NCI-H128 (cell line): ENCODE measurements at regions not wholly inside any gene's neighbourhood (a gene's known extent, or its start where the extent isn't known, plus 50 kb on each side); places are given as distances from the start of the nearest gene placed in this dataset.

Experiments
- DNase-seq: peaks from one replicate; lab custom pipeline; 2025; ENCODE audit not compliant: unreplicated experiment; lab: John Stamatoyannopoulos, UW

DNA sequence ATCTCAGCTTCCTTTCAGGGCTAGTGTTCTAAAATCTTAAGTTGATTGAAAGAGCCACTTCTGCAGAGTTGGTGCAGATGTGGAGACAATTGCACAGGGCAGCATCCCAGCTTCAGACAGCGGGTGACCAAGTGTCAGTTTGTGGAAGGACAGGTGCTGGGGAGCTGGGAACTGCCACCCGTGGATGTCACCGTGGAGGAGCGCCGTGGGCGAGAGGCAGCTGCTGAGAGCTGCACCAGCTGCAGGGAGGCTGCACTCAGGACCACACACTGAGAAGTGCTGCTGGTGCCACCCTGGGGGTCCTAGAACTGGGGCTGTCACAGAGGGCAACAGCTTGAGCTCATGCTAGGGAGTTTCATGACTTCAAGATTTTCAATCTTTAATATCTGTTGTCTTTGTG lies 543.0 kb upstream of the FZD8 start:
- no peak for DNase-seq

DNA sequence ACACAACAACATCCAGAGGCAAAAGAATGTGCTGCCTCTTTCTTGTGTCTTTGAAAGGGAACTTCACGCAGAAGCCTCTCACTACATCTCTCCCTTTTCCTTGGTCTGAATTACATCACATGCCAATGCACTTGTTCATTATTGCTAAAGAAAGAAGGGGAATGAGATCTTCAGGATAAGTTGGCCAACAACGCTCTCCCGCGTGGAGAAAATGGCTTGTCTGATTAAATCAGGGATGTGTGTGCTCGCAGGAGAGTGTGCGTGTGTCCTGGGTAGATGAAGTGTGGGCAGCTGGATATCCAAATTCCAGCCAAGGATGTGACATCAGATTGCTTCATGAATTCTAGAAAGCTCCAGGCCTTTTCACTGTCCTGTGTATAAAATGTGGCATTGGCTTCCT lies 541.6 kb upstream of the FZD8 start:
- DNase-seq: no peak

DNA sequence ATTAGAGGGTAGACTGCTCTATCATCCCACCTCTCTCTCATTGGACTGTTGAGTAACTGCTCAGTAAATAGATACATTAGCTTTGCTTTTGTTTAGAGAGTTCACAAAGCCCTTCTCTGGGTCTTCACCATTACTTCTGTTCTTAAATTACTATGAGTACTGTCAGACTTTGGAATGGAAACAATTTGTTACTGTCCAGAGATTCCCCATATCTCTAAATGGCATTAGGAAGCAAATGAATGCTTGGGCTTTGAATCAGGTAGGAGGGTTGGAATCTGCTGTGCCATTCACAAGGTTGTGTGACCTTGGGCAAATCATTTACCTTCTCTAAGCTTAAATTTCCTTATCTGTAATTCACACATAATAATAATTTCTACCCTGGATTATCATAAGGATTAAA lies 541.0 kb upstream of the FZD8 start:
- no peak for DNase-seq

DNA sequence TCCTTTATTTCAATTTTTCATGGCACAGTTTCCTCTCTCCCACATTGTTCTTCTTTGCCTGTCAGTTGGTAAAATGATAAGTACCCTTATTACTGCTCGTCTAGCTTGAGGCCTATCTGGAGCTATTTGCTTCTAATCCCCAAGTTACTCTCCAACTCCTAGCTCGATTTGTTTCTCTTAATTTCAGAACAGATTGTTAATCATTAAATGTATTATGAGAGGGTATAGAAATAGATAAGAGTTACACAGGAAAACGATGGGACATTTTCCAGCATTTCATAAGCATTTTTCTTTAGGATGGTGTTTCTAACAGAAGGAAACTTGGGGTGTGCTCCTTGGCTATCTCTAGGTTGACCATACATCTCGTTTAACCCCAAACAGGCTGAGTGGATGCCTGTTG lies 540.5 kb upstream of the FZD8 start:
- DNase-seq: no peak

DNA sequence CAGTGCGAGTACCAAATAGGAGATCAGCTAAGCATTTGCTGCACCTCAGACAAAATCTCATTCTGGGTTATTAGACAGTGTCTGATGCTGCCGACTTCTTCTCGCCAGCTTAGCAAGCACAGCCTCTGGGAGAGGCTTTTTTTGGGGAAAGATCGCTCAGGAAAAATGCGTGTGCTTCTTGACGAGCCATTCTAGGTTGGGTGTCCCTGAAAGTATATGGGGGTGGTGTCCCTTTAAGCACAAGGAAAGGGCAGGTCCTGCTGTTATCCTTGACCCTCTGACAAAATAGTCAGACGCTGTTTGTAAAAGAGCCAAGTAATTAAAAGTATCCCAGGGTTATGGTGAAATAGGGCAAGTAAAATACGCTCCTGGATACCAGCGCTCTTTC lies 540.1 kb upstream of the FZD8 start:
- no peak for DNase-seq

DNA sequence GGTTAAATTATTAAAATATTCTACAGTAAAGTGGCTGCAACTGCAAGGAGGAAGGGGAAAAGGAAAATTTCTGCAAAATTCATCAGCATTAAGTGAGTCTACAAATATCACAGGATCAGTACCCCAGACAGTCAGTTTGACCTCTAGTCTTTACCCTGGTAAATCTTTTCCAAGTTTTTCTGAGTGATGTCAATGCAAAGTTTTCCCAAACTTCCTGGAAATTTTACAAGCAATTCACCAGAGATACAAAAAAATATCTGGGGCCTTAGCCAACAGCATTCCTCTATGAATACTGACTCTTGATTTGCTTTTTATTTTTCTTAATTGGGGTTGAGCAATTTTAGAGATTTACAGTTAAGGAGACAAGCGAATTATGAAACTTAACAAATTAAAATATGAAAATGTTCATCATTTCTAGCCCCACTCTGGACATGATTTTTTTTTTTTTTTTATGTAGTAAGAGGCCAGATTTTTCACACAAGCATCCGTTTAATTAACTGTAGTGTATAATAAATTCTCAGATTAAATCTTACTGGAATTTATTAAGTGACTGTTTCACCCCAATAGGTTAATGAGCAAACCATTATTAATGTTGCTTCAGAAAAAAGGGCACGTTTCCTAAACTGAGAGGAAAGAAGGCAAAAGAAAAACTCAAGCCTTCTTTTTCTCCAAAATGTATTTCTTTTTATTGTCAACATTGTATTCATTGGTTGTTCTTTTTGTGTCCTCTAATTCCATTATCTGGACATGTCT lies 539.5 kb upstream of the FZD8 start:
- DNase-seq: no peak

DNA sequence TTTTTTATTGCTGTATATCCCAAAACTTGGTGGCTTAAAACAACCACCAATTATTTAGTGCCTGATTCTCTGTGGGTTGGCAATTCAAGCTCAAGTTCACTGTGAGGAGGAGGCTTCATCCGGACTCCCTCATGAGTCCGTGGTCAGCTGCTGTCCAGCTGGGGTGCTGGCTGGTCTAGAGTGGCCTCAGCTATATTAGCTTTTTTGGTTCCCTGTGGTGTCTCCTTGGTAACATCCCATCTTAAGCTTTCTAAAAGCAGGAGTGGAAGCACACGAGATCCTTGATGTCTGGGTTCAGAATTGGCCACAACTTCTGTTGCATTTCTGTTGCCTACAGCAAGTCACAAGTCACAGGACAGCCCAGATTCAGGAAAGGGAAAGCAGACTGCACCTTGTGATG lies 536.5 kb upstream of the FZD8 start:
- DNase-seq: no peak

DNA sequence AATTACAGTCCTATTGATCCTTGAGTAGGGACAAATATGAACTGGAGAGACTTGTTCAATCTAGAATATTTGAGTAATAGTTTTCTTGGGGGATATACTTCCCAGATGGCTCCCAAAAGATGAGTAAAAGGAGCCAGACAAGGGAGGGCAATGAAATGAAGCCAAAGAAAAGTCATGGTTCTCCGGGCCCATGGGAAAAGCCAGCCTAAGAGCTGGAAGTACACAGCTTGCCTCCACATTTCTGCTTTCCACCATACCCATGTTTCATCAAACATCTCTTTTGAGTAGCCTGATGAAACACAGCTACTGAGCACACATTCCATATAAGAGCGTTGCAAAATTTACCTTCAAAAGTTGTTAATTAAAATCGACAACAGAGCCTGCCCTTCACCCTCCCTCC lies 535.0 kb upstream of the FZD8 start:
- DNase-seq: no peak

DNA sequence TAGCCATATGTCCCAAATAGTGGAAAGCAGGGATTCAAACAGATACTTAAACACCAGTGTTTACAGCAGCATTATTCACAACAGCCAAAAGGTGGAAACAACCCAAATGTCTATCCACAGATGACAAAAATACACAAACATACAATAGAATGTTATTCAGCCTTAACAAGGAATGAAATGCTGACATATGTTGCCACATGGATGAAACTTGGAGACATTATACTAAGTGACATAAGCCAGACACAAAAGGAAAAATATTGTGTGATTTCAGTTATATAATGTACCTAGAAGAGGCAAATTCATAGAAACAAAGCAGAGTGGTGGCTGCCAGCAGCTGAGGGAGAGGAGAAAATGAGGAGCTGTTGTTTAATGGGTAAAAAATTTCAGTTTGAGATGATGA lies 533.9 kb upstream of the FZD8 start:
- no peak for DNase-seq

DNA sequence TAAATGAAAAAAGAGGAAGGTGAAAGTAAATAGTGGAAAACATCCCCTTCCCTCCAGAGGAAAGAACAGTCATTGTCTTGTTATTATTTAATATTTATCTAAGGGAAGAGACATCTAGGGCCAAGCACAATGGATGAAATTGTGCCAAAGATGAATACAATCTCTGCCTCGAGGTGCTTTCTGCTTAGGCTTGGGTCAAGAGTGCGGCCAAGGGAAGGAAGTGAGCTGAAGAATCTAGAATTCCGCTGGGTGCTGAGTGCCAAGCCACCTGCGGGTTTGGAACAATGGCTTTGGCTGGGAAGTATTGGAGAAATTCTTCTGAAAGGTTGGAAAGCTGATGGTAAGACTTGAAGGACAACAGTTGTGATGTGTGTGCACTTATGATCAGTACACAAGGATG lies 531.3 kb upstream of the FZD8 start:
- DNase-seq: no peak

DNA sequence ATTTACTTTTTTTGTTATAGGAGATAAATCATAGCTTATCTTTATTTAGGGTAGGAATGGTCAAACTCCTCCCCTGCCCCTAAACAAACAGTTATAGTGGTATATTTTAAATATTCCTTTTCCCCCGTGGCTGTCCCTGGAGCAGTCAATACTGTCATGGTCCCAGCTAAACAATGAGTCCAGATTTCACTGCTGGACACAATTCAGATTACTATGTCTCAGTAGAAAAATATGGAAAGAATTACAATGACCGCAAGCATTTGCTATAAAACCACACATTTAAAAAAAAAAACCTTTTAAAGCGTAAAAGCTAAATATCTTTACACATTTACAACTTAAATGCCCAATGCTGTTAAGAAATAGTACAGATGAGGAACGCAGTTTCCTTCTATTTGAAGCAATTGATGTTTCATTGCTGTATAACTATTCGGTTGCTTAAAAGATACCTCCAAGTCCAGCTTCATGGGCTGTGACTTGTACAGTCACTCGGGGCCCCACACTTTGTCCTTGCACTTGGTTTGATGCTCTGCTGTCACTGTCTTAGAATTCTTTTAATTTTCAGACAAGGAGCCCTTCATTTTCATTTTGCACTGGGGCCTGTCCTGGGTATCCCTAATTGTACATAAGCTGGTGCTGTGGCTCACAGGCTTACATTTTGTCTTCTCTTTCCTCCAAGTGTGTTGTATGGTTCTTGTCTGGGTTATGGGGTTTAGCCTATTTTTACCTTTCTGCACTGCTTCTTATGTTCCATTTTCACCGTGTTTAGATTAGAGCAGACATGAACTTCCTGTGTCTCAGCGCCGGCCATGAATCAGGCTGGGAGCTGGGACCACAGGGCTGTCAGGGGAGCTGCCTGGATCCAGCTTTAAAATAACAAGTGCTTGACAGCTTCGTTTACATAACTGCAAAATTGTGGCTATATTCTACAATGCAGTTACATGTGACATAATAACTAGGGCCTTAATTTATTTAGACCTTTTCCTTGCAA lies 530.2 kb upstream of the FZD8 start:
- no peak for DNase-seq

DNA sequence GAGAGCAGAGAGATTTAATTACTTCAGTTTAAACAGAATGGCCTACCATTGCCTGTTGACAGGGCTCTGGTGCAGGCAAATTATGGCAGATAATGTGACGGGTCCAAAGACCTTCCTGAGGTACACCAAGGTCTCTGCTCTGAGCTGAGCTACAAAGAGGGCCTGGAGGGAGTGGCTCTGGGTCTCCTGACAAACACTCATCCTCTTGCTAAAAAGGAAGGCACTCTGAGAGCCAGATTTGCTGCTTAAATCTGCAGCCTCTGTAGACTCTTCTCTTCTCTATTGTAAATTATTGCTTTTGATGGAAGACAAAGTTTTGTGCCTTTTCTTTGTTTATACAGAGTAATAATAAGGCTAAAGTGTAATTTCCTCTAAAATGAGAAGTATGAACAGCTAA lies 529.5 kb upstream of the FZD8 start:
- no peak for DNase-seq

DNA sequence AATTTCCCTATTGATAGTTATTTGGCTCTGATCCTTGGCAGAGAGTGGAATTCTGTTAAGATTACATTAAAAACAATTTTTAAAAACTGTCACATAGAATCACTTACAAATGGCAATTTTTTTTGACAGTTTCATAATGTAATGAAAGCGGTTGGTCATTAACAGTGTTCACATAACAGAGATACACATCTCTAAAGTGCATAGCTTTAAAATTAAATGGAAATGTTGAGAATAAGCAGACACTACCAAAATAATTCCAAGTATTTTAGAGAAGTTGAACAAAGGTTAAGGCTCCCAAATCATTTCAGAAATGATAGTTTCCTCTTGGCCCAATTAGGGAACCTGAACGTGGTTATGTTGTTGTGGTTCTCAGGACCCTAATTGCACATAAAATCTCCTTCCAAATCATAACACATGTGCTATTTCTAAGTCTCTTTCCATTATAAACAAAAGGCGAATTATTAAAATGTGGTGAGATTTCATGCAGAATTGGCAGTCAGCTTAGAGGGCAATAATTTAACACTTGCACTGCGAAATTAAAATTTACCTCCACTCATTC lies 528.9 kb upstream of the FZD8 start:
- DNase-seq: no peak

DNA sequence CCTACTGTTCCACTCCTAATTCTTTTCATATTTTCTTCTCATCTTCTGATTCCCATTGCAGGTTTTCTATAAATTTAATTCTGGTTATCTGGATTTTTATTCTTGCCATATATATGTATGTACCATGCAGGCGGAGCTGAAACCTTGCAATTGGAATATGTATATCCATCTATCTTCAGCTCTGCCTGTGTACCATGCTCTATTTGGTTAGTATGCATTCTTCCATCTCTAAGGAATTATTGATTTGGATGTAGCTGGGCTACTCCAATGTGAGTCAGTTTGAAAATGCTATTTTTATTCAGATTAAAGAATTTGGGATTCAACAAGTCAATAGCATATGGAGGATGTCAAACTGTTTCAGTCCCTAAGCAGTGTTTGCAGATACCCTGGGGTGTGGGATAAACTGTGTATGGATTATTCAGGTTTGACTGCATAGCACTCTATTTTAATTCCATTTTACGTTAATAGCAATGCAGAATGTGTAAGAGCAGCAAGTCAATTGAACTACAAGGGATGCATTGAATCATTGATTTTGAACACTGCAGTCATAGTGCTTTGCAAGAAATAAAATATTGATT lies 528.1 kb upstream of the FZD8 start:
- no peak for DNase-seq

DNA sequence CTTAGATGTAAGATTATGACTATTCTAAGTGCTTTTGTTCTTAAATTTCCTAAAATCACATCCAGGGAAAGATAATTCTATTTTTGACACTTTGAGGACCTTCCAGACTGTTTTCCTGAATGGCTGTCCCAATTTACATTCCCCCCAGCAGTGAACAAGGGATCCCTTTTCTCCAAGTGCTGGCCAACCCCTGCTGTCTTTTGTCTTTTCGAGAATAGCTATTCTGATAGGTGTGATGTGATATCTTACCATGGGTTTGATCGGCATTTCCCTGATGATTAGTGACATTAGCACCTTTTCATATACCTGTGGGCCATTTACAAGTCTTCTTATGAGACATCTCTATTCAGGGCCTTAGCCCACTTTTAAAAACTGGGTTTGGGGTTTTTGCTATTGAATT lies 526.7 kb upstream of the FZD8 start:
- DNase-seq: no peak

DNA sequence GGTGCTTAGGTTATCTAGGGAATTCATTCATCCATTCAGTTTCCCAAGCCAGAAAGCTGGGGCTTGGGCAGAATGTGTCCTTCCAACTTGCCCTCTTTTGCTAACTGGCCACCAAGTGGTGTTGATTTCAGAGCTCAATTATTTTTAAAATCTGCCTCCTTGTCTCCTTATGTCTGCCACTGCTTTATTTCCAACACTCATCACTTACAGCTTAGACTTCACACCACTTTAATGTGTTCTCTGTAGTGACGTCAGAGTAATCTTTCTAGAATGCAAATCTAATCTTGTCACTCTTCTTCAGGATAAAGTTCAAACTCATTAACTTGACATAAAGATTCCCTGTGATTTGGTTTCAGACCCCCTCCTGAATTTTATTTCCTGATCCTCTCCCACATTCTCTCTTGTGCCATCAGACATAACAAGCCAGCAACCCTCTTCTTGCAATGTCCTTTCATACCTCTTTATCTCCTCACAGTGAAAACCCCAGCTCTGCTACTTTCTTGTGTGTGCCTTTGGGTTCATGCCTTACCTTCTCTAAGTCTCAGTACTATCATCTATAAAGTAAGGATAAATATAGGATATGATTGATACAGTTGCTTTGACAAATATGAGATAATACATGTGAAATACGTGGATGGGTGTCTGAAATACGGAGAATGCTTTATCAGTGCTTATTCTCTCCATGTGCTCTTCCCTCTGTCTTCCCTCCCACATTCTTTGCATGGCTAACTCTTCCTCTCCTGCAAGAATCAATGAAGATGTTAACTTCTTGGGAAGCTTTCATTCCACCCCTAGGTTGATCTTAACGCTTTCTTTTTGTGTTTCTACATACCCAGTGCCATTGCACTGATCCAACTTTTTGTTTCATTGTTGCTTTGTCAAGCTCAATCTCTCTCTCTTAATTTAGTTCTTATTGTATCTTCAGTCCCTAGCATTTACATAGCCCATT lies 522.7 kb upstream of the FZD8 start:
- DNase-seq: no peak

DNA sequence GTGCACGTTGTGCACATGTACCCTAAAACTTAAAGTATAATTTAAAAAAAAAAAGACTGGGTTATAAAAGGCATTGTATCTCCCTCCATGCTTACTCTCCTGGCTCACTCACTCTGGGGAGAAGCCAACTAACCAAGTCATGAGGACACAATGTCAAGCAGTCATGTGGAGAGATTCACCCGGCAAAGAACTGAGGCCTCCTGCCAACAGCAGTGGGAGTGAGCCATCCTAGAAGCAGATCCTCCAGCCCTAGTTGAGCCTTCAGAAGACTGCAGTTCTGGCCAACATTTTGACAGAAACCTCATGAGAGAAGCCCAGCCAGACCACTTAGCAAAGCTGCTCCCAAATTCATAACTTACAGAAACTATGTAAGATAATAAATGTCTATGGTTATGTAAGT lies 521.7 kb upstream of the FZD8 start:
- DNase-seq: no peak

DNA sequence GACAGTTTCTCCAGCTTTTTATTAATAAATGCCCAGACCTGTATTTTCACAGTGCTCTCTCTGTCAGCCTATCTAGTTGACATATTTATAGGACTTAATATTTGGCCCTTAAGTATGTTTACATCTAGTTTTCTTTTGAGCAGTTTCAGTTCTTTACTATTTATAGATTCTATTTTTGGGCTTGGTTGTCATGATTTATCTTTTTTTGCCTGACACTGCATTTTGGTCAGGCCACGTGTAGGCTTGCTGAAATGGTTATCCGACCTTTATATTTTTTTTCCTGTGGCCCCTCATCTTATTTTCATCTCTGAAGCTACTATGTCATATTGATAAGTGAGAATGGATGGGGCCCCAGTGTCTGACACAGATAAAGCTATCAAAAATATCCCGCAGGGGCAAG lies 515.4 kb upstream of the FZD8 start:
- no peak for DNase-seq

DNA sequence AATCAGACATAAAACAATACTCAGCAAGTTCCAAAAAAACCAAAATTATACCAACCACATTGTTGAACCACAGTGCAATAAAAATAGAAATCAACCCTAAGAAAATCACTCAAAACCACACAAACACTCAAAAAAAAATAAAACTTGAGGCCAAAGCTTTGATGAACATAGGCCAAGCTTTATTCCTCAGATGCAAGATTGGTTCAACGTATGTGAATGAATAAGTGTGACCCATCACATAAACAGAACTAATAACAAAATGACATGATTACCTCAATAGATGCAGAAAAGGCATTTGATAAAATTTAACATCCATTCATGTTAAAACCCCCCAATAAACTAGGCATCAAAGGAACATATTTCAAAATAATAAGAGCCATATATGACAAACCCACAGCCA lies 506.1 kb upstream of the FZD8 start:
- DNase-seq: no peak

DNA sequence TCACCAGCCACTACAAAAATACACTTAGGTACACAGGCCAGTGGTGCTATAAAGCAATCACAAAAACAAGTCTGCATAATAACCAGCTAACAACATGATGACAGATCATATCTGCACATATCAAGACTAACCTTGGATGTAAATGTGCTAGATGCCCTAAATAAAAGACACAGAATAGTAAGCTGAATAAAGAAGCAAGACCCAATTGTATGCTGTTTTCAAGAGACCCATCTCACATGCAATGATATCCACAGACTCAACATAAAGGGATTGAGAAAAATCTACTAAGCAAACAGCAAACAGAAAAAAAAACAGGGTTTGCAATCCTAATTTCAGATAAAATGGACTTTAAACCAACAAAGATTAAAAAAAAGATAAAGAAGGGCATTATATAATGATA lies 505.4 kb upstream of the FZD8 start:
- no peak for DNase-seq
